ENCODE measurements at regions not wholly inside any gene's neighbourhood (a gene's known extent, or its start where the extent isn't known, plus 50 kb on each side); places are given as distances from the start of the nearest gene placed in this dataset.

DNA sequence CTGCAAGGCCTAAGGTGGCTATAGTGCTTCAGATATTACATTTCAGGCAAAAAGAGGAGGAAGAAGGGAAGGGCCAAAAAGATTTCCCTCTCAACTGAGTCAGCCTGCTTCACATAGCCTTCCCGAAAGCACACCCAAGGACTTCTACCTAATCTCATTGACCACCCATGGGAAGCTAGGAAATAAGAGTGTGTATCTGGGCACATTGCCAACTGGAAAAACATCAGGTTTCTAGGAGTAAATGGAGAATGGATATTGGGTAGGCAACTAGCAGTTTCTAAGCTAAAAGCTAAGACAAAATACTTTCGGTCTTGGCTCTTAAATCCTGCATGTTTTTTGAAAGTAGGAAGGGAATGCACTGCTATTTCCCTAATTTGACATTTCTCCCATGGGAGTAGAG is 221.7 kb upstream of the GRIP1 start:
- TF ChIP-seq, protein P1, sequence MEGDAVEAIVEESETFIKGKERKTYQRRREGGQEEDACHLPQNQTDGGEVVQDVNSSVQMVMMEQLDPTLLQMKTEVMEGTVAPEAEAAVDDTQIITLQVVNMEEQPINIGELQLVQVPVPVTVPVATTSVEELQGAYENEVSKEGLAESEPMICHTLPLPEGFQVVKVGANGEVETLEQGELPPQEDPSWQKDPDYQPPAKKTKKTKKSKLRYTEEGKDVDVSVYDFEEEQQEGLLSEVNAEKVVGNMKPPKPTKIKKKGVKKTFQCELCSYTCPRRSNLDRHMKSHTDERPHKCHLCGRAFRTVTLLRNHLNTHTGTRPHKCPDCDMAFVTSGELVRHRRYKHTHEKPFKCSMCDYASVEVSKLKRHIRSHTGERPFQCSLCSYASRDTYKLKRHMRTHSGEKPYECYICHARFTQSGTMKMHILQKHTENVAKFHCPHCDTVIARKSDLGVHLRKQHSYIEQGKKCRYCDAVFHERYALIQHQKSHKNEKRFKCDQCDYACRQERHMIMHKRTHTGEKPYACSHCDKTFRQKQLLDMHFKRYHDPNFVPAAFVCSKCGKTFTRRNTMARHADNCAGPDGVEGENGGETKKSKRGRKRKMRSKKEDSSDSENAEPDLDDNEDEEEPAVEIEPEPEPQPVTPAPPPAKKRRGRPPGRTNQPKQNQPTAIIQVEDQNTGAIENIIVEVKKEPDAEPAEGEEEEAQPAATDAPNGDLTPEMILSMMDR (IDR thresholded peaks at IDR 0.05): no peak
- TF ChIP-seq POLR2A (IDR thresholded peaks at IDR 0.05): no peak

All from testis (tissue), 2 donors.